ENCODE measurements at regions not wholly inside any gene's neighbourhood (a gene's known extent, or its start where the extent isn't known, plus 50 kb on each side); places are given as distances from the start of the nearest gene placed in this dataset.
"Not testable (repeated sequence)": the region's sequence is repeated elsewhere in the genome, so short reads cannot be mapped to it uniquely, and the experiment has no call there.

- no peaks in the 10 kb centered on the region for H3K9me3 ChIP-seq (ENCODE audit: low read length)
- no peak for DNase-seq
- no peak overlapping the region for H3K4me2 ChIP-seq (ENCODE audit: low read depth, low read length, poor library complexity, severe bottlenecking)
- H3K27me3 ChIP-seq (ENCODE audit: low read length), result no peaks in the 10 kb centered on the region
- no peaks in the 10 kb centered on the region for H4K20me1 ChIP-seq (ENCODE audit: insufficient read depth, low read depth, low read length)
- no peaks in the 10 kb centered on the region for H3K36me3 ChIP-seq (ENCODE audit: insufficient read depth, low read length)
- no peaks in the 10 kb centered on the region for H3K9me2 ChIP-seq (replicated peaks; ENCODE audit: insufficient read depth, low read length)
- H3K27ac ChIP-seq (ENCODE audit: low read length), result no peak overlapping the region
- no peak overlapping the region for H2AFZ ChIP-seq (ENCODE audit: low read length)
- no peak overlapping the region for H3K9ac ChIP-seq (ENCODE audit: low read length)
- no peak overlapping the region for H3K4me3 ChIP-seq (ENCODE audit: low read length)
- H3K4me1 ChIP-seq (ENCODE audit: low read length), result no peaks in the 10 kb centered on the region
- H3K79me2 ChIP-seq (ENCODE audit: low read length), result no peaks in the 10 kb centered on the region
Observed at GRCh38 chr4:3911252-3911856, 145.2 kb downstream of the ADRA2C start.

GRCh38 chr4:3914511-3914910, 148.3 kb downstream of the ADRA2C start:
- H3K9me3 ChIP-seq (ENCODE audit: low read length); H3K27ac ChIP-seq (ENCODE audit: low read length); H3K4me2 ChIP-seq (ENCODE audit: low read depth, low read length, poor library complexity, severe bottlenecking); H3K36me3 ChIP-seq (ENCODE audit: insufficient read depth, low read length); H3K79me2 ChIP-seq (ENCODE audit: low read length); H4K20me1 ChIP-seq (ENCODE audit: insufficient read depth, low read depth, low read length); H3K27me3 ChIP-seq (ENCODE audit: low read length); H3K4me1 ChIP-seq (ENCODE audit: low read length); H2AFZ ChIP-seq (ENCODE audit: low read length); H3K4me3 ChIP-seq (ENCODE audit: low read length); H3K9ac ChIP-seq (ENCODE audit: low read length); DNase-seq; H3K9me2 ChIP-seq (replicated peaks; ENCODE audit: insufficient read depth, low read length): not testable (repeated sequence)

DNA sequence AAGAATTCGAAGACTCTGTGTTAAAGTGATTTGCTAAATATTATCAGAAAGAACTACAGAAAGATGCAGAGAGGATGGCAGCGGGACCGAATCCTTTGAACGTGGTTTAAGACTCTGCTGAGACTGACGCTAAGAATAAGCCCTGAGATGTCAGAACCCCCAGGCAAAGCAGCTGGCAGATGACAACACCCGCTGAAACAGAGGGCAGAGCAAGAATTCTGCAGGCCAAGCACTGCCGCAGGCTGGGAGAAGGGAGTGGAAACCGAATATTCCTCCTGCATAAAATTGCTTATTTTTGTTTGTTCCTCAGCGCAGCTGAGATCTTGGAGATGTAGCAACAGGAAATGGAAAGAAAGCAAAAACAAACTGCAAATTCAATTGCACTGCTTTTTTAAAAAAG, 153.3 kb downstream of the ADRA2C start:
- not testable (repeated sequence) for H3K4me1 ChIP-seq (ENCODE audit: low read length); H3K9me2 ChIP-seq (replicated peaks; ENCODE audit: insufficient read depth, low read length); H3K27ac ChIP-seq (ENCODE audit: low read length); H3K9me3 ChIP-seq (ENCODE audit: low read length); DNase-seq; H3K79me2 ChIP-seq (ENCODE audit: low read length); H3K36me3 ChIP-seq (ENCODE audit: insufficient read depth, low read length); H3K27me3 ChIP-seq (ENCODE audit: low read length); H3K9ac ChIP-seq (ENCODE audit: low read length); H3K4me2 ChIP-seq (ENCODE audit: low read depth, low read length, poor library complexity, severe bottlenecking); H2AFZ ChIP-seq (ENCODE audit: low read length); H3K4me3 ChIP-seq (ENCODE audit: low read length); H4K20me1 ChIP-seq (ENCODE audit: insufficient read depth, low read depth, low read length)

- not testable (repeated sequence) for H3K9me3 ChIP-seq (ENCODE audit: low read length); H3K79me2 ChIP-seq (ENCODE audit: low read length); H2AFZ ChIP-seq (ENCODE audit: low read length); H3K4me3 ChIP-seq (ENCODE audit: low read length); DNase-seq; H3K36me3 ChIP-seq (ENCODE audit: insufficient read depth, low read length); H3K4me2 ChIP-seq (ENCODE audit: low read depth, low read length, poor library complexity, severe bottlenecking); H3K9ac ChIP-seq (ENCODE audit: low read length); H3K27me3 ChIP-seq (ENCODE audit: low read length); H3K4me1 ChIP-seq (ENCODE audit: low read length); H3K9me2 ChIP-seq (replicated peaks; ENCODE audit: insufficient read depth, low read length); H4K20me1 ChIP-seq (ENCODE audit: insufficient read depth, low read depth, low read length); H3K27ac ChIP-seq (ENCODE audit: low read length)
Observed at GRCh38 chr4:3921902-3922301, 155.7 kb downstream of the ADRA2C start.

DNA sequence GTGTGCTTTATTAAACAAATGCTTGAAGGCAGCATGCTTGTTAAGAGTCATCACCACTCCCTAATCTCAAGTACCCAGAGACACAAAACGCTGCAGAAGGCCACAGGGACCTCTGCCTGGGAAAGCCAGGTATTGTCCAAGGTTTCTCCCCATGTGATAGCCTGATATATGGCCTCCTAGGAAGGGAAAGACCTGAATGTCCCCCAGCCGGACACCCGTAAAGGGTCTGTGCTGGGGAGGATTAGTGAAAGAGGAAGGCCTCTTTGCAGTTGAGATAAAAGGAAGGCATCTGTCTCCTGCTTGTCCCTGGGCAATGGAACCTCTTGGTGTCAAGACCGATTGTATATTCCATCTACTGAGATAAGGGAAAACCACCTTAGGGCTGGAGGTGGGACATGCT, 159.7 kb downstream of the ADRA2C start:
- not testable (repeated sequence) for H3K4me3 ChIP-seq (ENCODE audit: low read length); H3K79me2 ChIP-seq (ENCODE audit: low read length)

DNA sequence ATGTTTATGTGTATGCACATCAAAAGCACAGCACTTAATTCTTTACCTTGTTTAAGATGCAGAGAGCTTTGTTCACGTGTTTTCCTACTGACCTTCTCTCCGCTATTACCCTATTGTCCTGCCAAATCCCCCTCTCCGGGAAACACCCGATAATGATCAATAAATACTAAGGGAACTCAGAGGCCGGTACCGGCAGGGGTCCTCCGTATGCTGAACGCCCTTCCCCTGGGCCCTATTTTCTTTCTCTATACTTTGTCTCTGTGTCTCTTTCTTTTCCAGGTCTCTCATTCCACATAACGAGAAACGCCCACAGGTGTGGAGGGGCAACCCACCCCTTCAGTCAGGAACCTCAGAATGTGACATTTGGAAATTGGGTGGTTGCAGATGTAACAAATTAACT, 160.1 kb downstream of the ADRA2C start:
- not testable (repeated sequence) for H3K4me1 ChIP-seq (ENCODE audit: low read length); H3K36me3 ChIP-seq (ENCODE audit: insufficient read depth, low read length); H3K27ac ChIP-seq (ENCODE audit: low read length); H3K9ac ChIP-seq (ENCODE audit: low read length); H3K79me2 ChIP-seq (ENCODE audit: low read length); DNase-seq; H3K9me2 ChIP-seq (replicated peaks; ENCODE audit: insufficient read depth, low read length); H2AFZ ChIP-seq (ENCODE audit: low read length); H3K4me3 ChIP-seq (ENCODE audit: low read length); H3K9me3 ChIP-seq (ENCODE audit: low read length); H4K20me1 ChIP-seq (ENCODE audit: insufficient read depth, low read depth, low read length); H3K27me3 ChIP-seq (ENCODE audit: low read length); H3K4me2 ChIP-seq (ENCODE audit: low read depth, low read length, poor library complexity, severe bottlenecking)

More for the DNA sequence above, 159.7 kb downstream of the ADRA2C start:
- H3K9me2 ChIP-seq (replicated peaks; ENCODE audit: insufficient read depth, low read length); DNase-seq; H3K27ac ChIP-seq (ENCODE audit: low read length); H3K9me3 ChIP-seq (ENCODE audit: low read length); H3K27me3 ChIP-seq (ENCODE audit: low read length); H3K4me1 ChIP-seq (ENCODE audit: low read length); H2AFZ ChIP-seq (ENCODE audit: low read length); H3K36me3 ChIP-seq (ENCODE audit: insufficient read depth, low read length); H3K9ac ChIP-seq (ENCODE audit: low read length); H3K4me2 ChIP-seq (ENCODE audit: low read depth, low read length, poor library complexity, severe bottlenecking); H4K20me1 ChIP-seq (ENCODE audit: insufficient read depth, low read depth, low read length): not testable (repeated sequence)

DNA sequence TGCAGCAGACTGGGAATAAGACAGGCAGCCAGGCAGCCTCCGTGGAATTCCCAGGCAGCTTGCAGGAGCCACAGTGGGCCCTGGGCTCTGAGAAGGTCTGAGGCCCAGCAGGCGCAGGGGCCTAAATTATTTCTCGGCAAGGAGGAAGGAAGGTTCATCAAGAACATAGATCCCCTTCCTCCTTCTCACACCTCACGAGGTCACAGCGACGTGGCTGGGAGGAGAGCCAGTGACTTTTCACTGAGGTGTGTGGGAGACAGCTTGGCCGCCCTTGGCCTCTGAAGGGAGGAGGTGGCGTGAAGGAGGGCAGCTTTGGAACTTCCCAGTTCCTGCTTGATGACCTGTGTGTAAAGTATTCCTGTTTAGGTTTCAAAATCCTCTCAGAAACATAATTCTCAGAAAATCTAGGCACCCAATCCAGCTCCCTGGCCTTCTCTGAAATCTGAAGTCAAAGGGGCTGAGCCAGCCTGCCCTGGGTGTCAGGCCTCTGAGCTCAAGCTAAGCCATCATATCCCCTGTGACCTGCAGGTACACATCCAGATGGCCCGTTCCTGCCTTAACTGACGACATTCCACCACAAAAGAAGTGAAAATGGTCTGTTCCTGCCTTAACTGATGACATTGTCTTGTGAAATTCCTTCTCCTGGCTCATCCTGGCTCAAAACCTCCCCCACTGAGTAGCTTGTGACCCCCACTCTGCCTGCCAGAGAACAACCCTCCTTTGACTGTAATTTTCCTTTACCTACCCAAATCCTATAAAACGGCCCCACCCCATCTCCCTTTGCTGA, 161.0 kb downstream of the ADRA2C start:
- H3K79me2 ChIP-seq (ENCODE audit: low read length); H3K4me2 ChIP-seq (ENCODE audit: low read depth, low read length, poor library complexity, severe bottlenecking); H2AFZ ChIP-seq (ENCODE audit: low read length); H3K9ac ChIP-seq (ENCODE audit: low read length); H3K36me3 ChIP-seq (ENCODE audit: insufficient read depth, low read length); H3K9me3 ChIP-seq (ENCODE audit: low read length); H3K27ac ChIP-seq (ENCODE audit: low read length); H3K9me2 ChIP-seq (replicated peaks; ENCODE audit: insufficient read depth, low read length); DNase-seq; H3K27me3 ChIP-seq (ENCODE audit: low read length); H3K4me1 ChIP-seq (ENCODE audit: low read length); H4K20me1 ChIP-seq (ENCODE audit: insufficient read depth, low read depth, low read length); H3K4me3 ChIP-seq (ENCODE audit: low read length): not testable (repeated sequence)

DNA sequence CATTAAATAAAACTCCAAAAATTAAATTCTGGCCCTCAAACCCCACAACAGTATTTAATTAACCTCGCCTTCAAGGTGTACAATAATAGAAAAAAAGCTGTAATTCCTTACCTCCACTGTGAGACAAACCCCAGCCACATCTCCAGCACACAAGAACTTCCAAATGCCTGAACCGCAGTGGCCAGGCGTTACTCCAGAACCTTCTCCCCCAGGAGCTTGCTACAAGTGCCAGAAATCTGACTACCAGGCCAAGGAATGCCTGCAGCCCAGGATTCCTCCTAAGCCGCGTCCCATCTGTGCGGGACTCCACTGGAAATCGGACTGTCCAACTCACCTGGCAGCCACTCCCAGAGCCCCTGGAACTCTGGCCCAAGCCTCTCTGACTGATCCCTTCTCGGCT, 163.2 kb downstream of the ADRA2C start:
- H3K27me3 ChIP-seq (ENCODE audit: low read length); H3K4me3 ChIP-seq (ENCODE audit: low read length); H3K36me3 ChIP-seq (ENCODE audit: insufficient read depth, low read length): not testable (repeated sequence)

More for the DNA sequence above, 163.2 kb downstream of the ADRA2C start:
- H3K9me2 ChIP-seq (replicated peaks; ENCODE audit: insufficient read depth, low read length); H3K9ac ChIP-seq (ENCODE audit: low read length); H3K4me2 ChIP-seq (ENCODE audit: low read depth, low read length, poor library complexity, severe bottlenecking); H3K79me2 ChIP-seq (ENCODE audit: low read length); H4K20me1 ChIP-seq (ENCODE audit: insufficient read depth, low read depth, low read length); H2AFZ ChIP-seq (ENCODE audit: low read length); H3K27ac ChIP-seq (ENCODE audit: low read length); H3K4me1 ChIP-seq (ENCODE audit: low read length); H3K9me3 ChIP-seq (ENCODE audit: low read length); DNase-seq: not testable (repeated sequence)

All from Karpas-422 (cell line).